LNCaP clone FGC (cell line): ENCODE measurements at regions not wholly inside any gene's neighbourhood (a gene's known extent, or its start where the extent isn't known, plus 50 kb on each side); places are given as distances from the start of the nearest gene placed in this dataset.

Experiments used
- DNase-seq: peaks from one replicate; pipeline ENCODE4 v3.0.0-alpha.2; 2011; ENCODE audit warnings: low read depth
- H3K4me3 ChIP-seq: 2 replicates; pipeline ENCODE4 v1.5.1; 2011; ENCODE audit warnings: mild to moderate bottlenecking, low read depth, low read length, control low read depth
- CTCF ChIP-seq: IDR thresholded peaks from 2 replicates; pipeline ENCODE4 v1.5.1; 2012; ENCODE audit warnings: mild to moderate bottlenecking; ENCODE audit not compliant: control insufficient read depth, insufficient read depth; ENCODE audit errors: extremely low read depth

DNA sequence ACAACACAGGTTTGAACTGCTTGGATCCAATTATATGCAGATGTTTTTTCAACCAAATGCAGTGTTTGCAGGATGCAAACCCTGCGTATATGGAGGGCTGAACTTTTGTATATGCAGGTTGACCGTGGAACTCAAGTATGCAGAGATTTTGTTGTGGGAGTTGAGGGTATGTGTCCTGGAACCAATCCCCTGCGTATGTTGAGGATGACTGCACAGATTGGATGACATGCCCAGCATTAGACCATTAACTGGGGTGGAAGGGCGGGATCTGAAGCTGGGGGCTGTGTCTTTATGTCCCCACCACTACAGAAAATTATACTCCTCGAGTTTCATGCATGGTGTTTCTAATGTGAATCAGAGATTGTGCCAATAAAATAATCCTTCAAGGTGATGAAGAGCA, 162.2 kb upstream of the RMST start:
- no peak overlapping the region for H3K4me3 ChIP-seq
- no peak for TF ChIP-seq CTCF
- DNase-seq, result no peak

GRCh38 chr12:97300891-97301290, 161.7 kb upstream of the RMST start:
- no peak overlapping the region for H3K4me3 ChIP-seq
- no peak for TF ChIP-seq CTCF
- DNase-seq, result no peak

DNA sequence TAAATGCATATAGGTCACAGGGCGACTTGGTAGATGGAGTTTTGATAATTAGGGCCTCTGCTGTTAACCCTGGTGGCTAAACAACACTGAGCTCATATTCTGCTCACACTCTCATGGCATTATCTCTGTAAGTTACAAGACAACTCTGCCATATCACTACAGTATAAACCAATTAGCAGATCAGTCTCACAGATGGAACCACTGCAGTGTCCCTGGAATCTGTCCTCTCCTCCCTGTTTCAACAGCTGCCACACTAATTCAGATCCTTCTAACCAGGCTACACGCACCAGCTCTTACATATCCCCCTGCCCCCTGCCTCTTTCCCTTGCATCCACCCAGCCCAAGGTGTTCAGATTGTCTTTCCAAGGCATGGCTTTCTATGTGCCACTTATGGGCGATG, 161.0 kb upstream of the RMST start:
- TF ChIP-seq CTCF, result no peak
- DNase-seq, result no peak
- no peak overlapping the region for H3K4me3 ChIP-seq

GRCh38 chr12:97305651-97306050, 157.0 kb upstream of the RMST start:
- no peak overlapping the region for H3K4me3 ChIP-seq
- TF ChIP-seq CTCF, result no peak
- no peak for DNase-seq

GRCh38 chr12:97306147-97306546, 156.5 kb upstream of the RMST start:
- no peak overlapping the region for H3K4me3 ChIP-seq
- no peak for DNase-seq
- no peak for TF ChIP-seq CTCF

GRCh38 chr12:97308576-97309198, 153.9 kb upstream of the RMST start:
- TF ChIP-seq CTCF, result peak; percentile 73
- peak; percentile 49 for DNase-seq
- H3K4me3 ChIP-seq, result no peak overlapping the region

DNA sequence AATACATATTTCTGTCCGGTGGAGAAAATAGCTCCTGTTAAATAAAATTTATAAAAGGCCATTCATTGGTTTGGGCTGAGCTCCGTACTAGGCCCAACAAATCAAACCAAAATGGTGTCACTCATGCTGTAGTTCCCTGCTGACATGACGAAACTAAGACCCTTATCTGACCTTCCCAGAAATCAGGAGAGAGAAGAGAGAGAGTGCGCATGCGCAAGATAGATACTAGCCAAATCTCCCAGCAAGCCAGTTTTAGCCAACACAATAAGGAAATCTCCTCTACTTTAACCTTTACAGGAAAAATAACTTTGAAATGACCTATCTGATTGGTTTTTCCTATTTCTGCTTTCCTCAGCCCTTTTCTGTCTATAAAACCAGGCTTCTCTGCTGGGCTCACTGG, 152.7 kb upstream of the RMST start:
- H3K4me3 ChIP-seq, result no peak overlapping the region
- TF ChIP-seq CTCF, result no peak
- DNase-seq, result no peak
